ENCODE measurements at regions not wholly inside any gene's neighbourhood (a gene's known extent, or its start where the extent isn't known, plus 50 kb on each side); places are given as distances from the start of the nearest gene placed in this dataset.

- no peak overlapping the region for H2AFZ ChIP-seq (ENCODE audit: low read length)
- H3K79me2 ChIP-seq (ENCODE audit: control insufficient read depth in 1 of 2, insufficient read depth in 2 of 2, low read length in 2 of 2): no peaks in the 10 kb centered on the region
- H3K56ac ChIP-seq (replicated peaks; ENCODE audit: insufficient read length, low read depth, low read length): no peak overlapping the region
- no peak overlapping the region for H2BK15ac ChIP-seq (ENCODE audit: low read length)
- no peaks in the 10 kb centered on the region for H4K20me1 ChIP-seq (replicated peaks in 1 of 2; ENCODE audit: control insufficient read depth in 1 of 2, insufficient read depth in 2 of 2, low read length in 2 of 2)
- CTCF ChIA-PET (ENCODE audit: partially characterized antibody): interaction anchor here (0.7 to 1.3 kb wide), 2 partner anchors 25 to 73 kb away, joined by 3 read pairs; no protein-coding TSS in a partner anchor
- WGBS, 2 experiments (ENCODE audit: extremely low coverage in 1 of 2, insufficient coverage in 1 of 2, insufficient read length in 1 of 2, insufficient replicate concordance in 2 of 2, low coverage in 1 of 2, low lambda C conversion rate in 2 of 2, missing lambda C conversion rate in 1 of 2): 92% methylated on average over 5 of the region's 5 CpGs; no CpG with 5 or more reads in 1 of the 2 experiments
- H2BK20ac ChIP-seq (ENCODE audit: low read length): no peak overlapping the region
- H3K23me2 ChIP-seq (ENCODE audit: low read depth, low read length): no peaks in the 10 kb centered on the region
- H3K79me1 ChIP-seq (ENCODE audit: low read depth, low read length): no peaks in the 10 kb centered on the region
- H3K9ac ChIP-seq (replicated peaks in 1 of 4; ENCODE audit: extremely low read depth in 1 of 4, low read depth in 3 of 4, low read length in 3 of 4): no peak overlapping the region
- no peak overlapping the region for H2BK5ac ChIP-seq (ENCODE audit: low read depth, low read length)
- no peak overlapping the region for H2AK5ac ChIP-seq (ENCODE audit: low read depth, low read length)
- H3K23ac ChIP-seq (ENCODE audit: insufficient read length): no peak overlapping the region
- peaks cover 10 to 11% of the 10 kb centered on the region in 2 experiments; a peak in 3 of 4 replicates for H3K9me3 ChIP-seq (ENCODE audit: insufficient read depth in 2 of 2, low read depth in 1 of 2, low read length in 1 of 2)
- POLR2A ChIA-PET (ENCODE audit: partially characterized antibody): no interaction called here
- H3K4ac ChIP-seq (replicated peaks; ENCODE audit: insufficient read length, low read depth, low read length): no peak overlapping the region
- no peak overlapping the region for H4K8ac ChIP-seq (ENCODE audit: extremely low read depth, insufficient read depth, low read length)
- no peak overlapping the region for H3K18ac ChIP-seq (ENCODE audit: extremely low read depth, low read length)
- no peak overlapping the region for H3K27ac ChIP-seq (ENCODE audit: low read depth, low read length)
- H3K4me3 ChIP-seq (ENCODE audit: extremely low read depth in 1 of 4, insufficient read depth in 2 of 4, low read depth in 3 of 4, low read length in 4 of 4): no peak overlapping the region
- DNase-seq (ENCODE audit: low read depth in 1 of 2, low spot score in 2 of 2) (no peak), FAIRE-seq (no peak)
- H3K14ac ChIP-seq (ENCODE audit: insufficient read length): no peak overlapping the region
- H3K4me2 ChIP-seq (ENCODE audit: insufficient read depth in 1 of 2, low read depth in 2 of 2, low read length in 2 of 2): no peak overlapping the region
- H4K91ac ChIP-seq (replicated peaks; ENCODE audit: insufficient read length, low read length): no peak overlapping the region
- H2BK120ac ChIP-seq (replicated peaks; ENCODE audit: low read depth, low read length): no peak overlapping the region
- no peaks in the 10 kb centered on the region for H3K4me1 ChIP-seq (replicated peaks in 1 of 4; ENCODE audit: control insufficient read depth in 3 of 4, insufficient read depth in 4 of 4, low read length in 3 of 4)
- TF ChIP-seq JUND (IDR thresholded peaks at IDR 0.05; ENCODE audit: low read length) (no peak), HDAC2 (IDR thresholded peaks at IDR 0.05; ENCODE audit: borderline replicate concordance in 1 of 2, low read depth in 2 of 2, low read length in 2 of 2) (no peak), SUZ12 (IDR thresholded peaks at IDR 0.05; ENCODE audit: low read length) (no peak), POLR2A (IDR thresholded peaks at IDR 0.05; ENCODE audit: control extremely low read depth in 1 of 2, low read depth in 2 of 2, low read length in 2 of 2) (no peak), CREB1 (IDR thresholded peaks at IDR 0.05) (no peak), GABPA (IDR thresholded peaks at IDR 0.05; ENCODE audit: borderline replicate concordance, insufficient read depth, low read length) (no peak), CEBPB (IDR thresholded peaks at IDR 0.05; ENCODE audit: low read depth, low read length) (no peak), TAF7 (optimal IDR thresholded peaks at IDR 0.05; ENCODE audit: borderline replicate concordance, low read depth, low read length) (no peak), CBX5 (IDR thresholded peaks at IDR 0.05; ENCODE audit: low read depth, low read length) (no peak), CTBP2 (IDR thresholded peaks at IDR 0.05; ENCODE audit: borderline replicate concordance, insufficient read depth, insufficient read length, low read length) (no peak), NANOG (IDR thresholded peaks at IDR 0.05; ENCODE audit: insufficient read depth, low read depth, low read length, poor library complexity, severe bottlenecking) (no peak), SP1 (IDR thresholded peaks at IDR 0.05; ENCODE audit: low read depth, low read length) (no peak), KDM4A (IDR thresholded peaks at IDR 0.05; ENCODE audit: low read depth, low read length, severe bottlenecking) (no peak)
- no peaks in the 10 kb centered on the region; a peak in 1 of 8 replicates for H3K36me3 ChIP-seq (ENCODE audit: control insufficient read depth in 2 of 4, insufficient read depth in 4 of 4, low read length in 3 of 4)
- H2BK12ac ChIP-seq (ENCODE audit: low read depth, low read length): no peak overlapping the region
- no peaks in the 10 kb centered on the region for H3K27me3 ChIP-seq (replicated peaks in 1 of 4; ENCODE audit: control insufficient read depth in 3 of 4, extremely low read depth in 1 of 4, insufficient read depth in 3 of 4, low read length in 3 of 4)
- no peak overlapping the region for H4K5ac ChIP-seq (ENCODE audit: insufficient read length, low read depth, low read length)
Observed at GRCh38 chr10:21196822-21197395, 299.8 kb upstream of the NEBL start.
